ENCODE measurements at regions not wholly inside any gene's neighbourhood (a gene's known extent, or its start where the extent isn't known, plus 50 kb on each side); places are given as distances from the start of the nearest gene placed in this dataset.
A peak's percentile ranks its signal among the peaks of the same experiment; 100 is the strongest.

DNA sequence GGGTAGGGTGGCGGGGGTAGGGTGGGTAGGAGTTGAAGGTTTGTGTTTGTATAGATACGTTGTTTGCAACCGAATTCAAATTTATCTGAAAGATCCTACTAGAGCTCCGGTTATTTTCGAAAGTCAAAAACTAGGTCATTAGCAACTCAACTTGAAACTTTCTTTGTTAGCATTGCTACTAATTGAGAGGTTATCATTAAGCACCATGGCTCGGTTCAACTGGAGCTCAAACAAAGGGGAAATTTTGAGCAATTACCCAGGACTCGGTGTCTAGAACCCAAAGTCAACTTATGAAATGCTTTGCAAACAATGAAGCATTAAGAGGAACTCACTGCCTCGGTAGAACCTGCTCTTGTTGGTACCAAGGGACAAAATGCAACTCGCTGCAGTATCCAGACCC lies 207.7 kb downstream of the BCAT1 start:
- H3K4me3 ChIP-seq (ENCODE audit: low read depth, low read length) = no peak overlapping the region
- in situ Hi-C loops (cut with HindIII; ENCODE audit: low sequenced_read_pairs) = no loop called here
- TF ChIP-seq, protein P1, sequence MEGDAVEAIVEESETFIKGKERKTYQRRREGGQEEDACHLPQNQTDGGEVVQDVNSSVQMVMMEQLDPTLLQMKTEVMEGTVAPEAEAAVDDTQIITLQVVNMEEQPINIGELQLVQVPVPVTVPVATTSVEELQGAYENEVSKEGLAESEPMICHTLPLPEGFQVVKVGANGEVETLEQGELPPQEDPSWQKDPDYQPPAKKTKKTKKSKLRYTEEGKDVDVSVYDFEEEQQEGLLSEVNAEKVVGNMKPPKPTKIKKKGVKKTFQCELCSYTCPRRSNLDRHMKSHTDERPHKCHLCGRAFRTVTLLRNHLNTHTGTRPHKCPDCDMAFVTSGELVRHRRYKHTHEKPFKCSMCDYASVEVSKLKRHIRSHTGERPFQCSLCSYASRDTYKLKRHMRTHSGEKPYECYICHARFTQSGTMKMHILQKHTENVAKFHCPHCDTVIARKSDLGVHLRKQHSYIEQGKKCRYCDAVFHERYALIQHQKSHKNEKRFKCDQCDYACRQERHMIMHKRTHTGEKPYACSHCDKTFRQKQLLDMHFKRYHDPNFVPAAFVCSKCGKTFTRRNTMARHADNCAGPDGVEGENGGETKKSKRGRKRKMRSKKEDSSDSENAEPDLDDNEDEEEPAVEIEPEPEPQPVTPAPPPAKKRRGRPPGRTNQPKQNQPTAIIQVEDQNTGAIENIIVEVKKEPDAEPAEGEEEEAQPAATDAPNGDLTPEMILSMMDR (IDR thresholded peaks at IDR 0.05; ENCODE audit: low read depth, low read length) = no peak
- no peak for DNase-seq (ENCODE audit: low read depth, low spot score)

DNA sequence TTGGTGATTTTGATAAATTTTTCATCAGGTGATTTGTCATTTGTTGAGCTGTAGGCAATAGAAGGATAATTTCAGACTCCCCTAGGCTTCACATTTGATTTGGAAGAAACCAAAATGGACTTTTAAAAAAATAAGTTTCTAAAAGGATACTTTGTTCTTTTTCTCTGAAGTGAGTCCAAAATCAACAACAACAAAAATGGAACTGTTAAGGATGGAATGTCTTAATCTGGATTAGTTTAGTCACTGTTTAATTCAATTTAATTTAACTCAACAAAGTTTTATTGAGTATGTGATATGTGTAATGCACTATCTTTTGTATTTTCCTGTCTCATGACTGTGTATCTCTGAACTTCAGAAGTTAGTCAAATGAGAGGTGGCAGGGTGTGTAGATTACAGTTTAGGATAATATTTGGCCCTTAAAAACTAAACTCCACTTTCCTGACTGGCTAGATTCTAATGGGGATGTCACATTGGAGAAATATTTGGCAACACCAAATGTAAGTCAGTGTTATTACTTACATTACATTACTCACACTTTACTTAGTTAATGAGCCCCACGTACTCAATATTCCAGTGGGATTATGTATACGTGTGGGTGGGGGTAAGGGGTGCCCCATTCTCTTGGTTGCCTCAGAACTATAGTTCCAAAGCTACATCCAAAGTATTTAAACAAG lies 209.7 kb downstream of the BCAT1 start:
- H3K4me3 ChIP-seq (ENCODE audit: low read depth, low read length) = no peak overlapping the region
- no peak for DNase-seq (ENCODE audit: low read depth, low spot score)
- TF ChIP-seq, protein P1 (IDR thresholded peaks at IDR 0.05; ENCODE audit: low read depth, low read length) = no peak
- in situ Hi-C loops (cut with HindIII; ENCODE audit: low sequenced_read_pairs) = no loop called here

DNA sequence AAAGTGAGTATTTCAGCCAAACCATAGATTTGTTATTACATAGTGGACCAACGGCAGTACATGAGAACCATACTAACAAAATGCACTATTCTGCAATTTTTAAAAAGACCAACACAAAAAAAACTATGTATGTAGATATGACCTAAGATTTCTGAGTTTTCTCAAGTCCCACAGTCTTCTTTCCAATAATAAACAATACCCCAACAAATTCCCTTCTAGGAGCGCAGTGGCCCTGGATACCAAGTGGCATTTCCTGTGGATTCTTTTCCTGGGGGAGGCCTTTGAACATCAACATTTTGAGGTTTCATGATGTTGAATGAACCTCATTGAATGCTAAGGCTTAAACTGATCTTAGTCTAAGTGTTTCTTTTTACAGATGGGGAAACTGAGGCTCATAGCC lies 210.5 kb downstream of the BCAT1 start:
- TF ChIP-seq, protein P1 (IDR thresholded peaks at IDR 0.05; ENCODE audit: low read depth, low read length) = no peak
- DNase-seq (ENCODE audit: low read depth, low spot score) = peak; percentile 59
- no peak overlapping the region for H3K4me3 ChIP-seq (ENCODE audit: low read depth, low read length)
- in situ Hi-C loops (cut with HindIII; ENCODE audit: low sequenced_read_pairs) = no loop called here

DNA sequence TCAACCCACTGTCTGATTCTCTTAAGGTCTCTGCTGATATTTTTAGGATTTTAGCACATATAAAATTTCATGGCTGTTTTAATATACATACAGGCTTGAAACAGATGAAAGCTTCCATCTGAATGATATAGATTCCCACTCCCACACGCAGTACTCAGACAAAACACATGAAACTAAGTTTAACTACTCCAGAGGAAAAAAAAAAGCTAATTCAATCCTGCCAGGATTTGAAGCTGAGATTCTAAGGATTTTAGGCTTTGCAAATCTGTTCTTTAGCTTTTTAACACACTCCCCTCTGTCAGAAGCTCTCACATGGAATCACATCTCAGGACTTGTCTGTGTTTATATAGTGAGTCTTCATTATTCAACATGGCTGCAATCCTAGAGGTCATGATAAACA lies 217.3 kb downstream of the BCAT1 start:
- TF ChIP-seq, protein P1 (IDR thresholded peaks at IDR 0.05; ENCODE audit: low read depth, low read length) = no peak
- DNase-seq (ENCODE audit: low read depth, low spot score) = no peak
- no peak overlapping the region for H3K4me3 ChIP-seq (ENCODE audit: low read depth, low read length)
- in situ Hi-C loops (cut with HindIII; ENCODE audit: low sequenced_read_pairs) = no loop called here

DNA sequence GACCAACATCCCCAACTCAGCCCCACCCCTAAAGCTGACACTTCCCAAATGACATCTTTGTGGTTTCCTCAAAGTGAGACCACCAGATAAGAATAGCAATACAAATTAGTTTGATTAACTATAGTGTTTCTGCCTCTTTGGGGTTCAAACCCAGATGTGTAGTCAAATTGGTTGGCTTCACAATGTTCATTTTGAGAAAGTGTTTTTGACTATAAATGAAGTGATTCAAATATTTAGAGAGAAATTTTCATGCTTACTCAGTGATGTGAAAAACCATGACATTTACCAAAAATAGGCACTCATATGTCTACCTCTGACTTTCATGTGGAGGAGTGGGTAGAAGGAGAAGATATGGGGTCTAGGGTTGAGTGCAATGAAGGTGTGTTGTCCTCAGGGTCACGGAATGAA lies 218.4 kb downstream of the BCAT1 start:
- in situ Hi-C loops (cut with HindIII; ENCODE audit: low sequenced_read_pairs) = no loop called here
- DNase-seq (ENCODE audit: low read depth, low spot score) = no peak
- TF ChIP-seq, protein P1 (IDR thresholded peaks at IDR 0.05; ENCODE audit: low read depth, low read length) = no peak

DNA sequence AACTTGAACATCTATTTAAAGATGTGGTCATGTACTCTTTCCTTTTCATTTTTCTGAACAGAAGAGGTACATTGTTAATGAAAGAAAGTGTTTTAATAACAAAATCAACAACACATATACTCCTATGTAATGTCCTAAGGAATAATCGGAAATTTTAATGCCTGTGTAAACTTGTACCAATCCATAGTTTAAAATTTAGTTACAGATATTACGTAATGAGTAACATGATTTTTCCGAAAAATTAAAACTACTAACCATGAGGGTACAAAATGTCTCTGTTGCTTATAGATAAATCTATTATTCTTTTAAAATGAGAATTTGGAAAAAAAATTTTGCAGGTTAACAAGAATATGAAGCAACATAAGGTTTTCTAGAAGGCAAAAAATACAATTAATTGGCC lies 220.1 kb downstream of the BCAT1 start:
- no peak for DNase-seq (ENCODE audit: low read depth, low spot score)
- in situ Hi-C loops (cut with HindIII; ENCODE audit: low sequenced_read_pairs) = no loop called here
- no peak overlapping the region for H3K4me3 ChIP-seq (ENCODE audit: low read depth, low read length)
- TF ChIP-seq, protein P1 (IDR thresholded peaks at IDR 0.05; ENCODE audit: low read depth, low read length) = no peak

More for the DNA sequence above, 218.4 kb downstream of the BCAT1 start:
- H3K4me3 ChIP-seq (ENCODE audit: low read depth, low read length) = no peak overlapping the region

Data from astrocyte of the spinal cord (primary cell).